ENCODE measurements at regions not wholly inside any gene's neighbourhood (a gene's known extent, or its start where the extent isn't known, plus 50 kb on each side); places are given as distances from the start of the nearest gene placed in this dataset.

GRCh38 chr21:22115746-22116145, 1117.5 kb downstream of the NCAM2 start:
- no peak for TF ChIP-seq CTCF (IDR thresholded peaks at IDR 0.05; ENCODE audit: insufficient read depth, low read length, poor library complexity, severe bottlenecking)
- TF ChIP-seq EZH2phosphoT487 (conservative IDR thresholded peaks at IDR 0.05; ENCODE audit: low read length): no peak
- Histone ChIP-seq H3K9ac (ENCODE audit: low read length) (no peak overlapping the region), H3K79me2 (ENCODE audit: insufficient read depth, low read length) (no peaks in the 10 kb centered on the region), H3K36me3 (ENCODE audit: low read length) (no peaks in the 10 kb centered on the region), H3K4me3 (ENCODE audit: insufficient read depth, low read length, poor library complexity, severe bottlenecking) (no peak overlapping the region), H3K4me2 (ENCODE audit: low read depth, low read length, poor library complexity, severe bottlenecking) (no peak overlapping the region), H4K20me1 (ENCODE audit: low read depth, low read length) (no peaks in the 10 kb centered on the region), H2AFZ (ENCODE audit: low read depth, low read length, severe bottlenecking) (no peak overlapping the region), H3K27me3 (ENCODE audit: low read length) (no peaks in the 10 kb centered on the region), H3K9me2 (replicated peaks; ENCODE audit: insufficient read depth, low read length) (no peaks in the 10 kb centered on the region), H3K9me3 (ENCODE audit: insufficient read depth, low read length) (no peaks in the 10 kb centered on the region), H3F3A (ENCODE audit: insufficient read depth) (no peaks in the 10 kb centered on the region), H3K27ac (ENCODE audit: low read depth, low read length) (no peak overlapping the region)

- Histone ChIP-seq H3K36me3 (ENCODE audit: low read length) (no peaks in the 10 kb centered on the region), H3K27me3 (ENCODE audit: low read length) (no peaks in the 10 kb centered on the region), H3K79me2 (ENCODE audit: insufficient read depth, low read length) (no peaks in the 10 kb centered on the region), H3K27ac (ENCODE audit: low read depth, low read length) (no peak overlapping the region), H3K4me3 (ENCODE audit: insufficient read depth, low read length, poor library complexity, severe bottlenecking) (no peak overlapping the region), H3K9me2 (replicated peaks; ENCODE audit: insufficient read depth, low read length) (no peaks in the 10 kb centered on the region), H3K9me3 (ENCODE audit: insufficient read depth, low read length) (no peaks in the 10 kb centered on the region), H4K20me1 (ENCODE audit: low read depth, low read length) (no peaks in the 10 kb centered on the region), H3K9ac (ENCODE audit: low read length) (no peak overlapping the region), H3K4me2 (ENCODE audit: low read depth, low read length, poor library complexity, severe bottlenecking) (no peak overlapping the region), H3F3A (ENCODE audit: insufficient read depth) (no peaks in the 10 kb centered on the region), H2AFZ (ENCODE audit: low read depth, low read length, severe bottlenecking) (no peak overlapping the region)
- no peak for TF ChIP-seq EZH2phosphoT487 (conservative IDR thresholded peaks at IDR 0.05; ENCODE audit: low read length)
- peak; percentile 37 for TF ChIP-seq CTCF (IDR thresholded peaks at IDR 0.05; ENCODE audit: insufficient read depth, low read length, poor library complexity, severe bottlenecking)
Measured at GRCh38 chr21:22120616-22121266, 1122.5 kb downstream of the NCAM2 start.

GRCh38 chr21:22125581-22125980, 1127.4 kb downstream of the NCAM2 start:
- Histone ChIP-seq H3K4me2 (ENCODE audit: low read depth, low read length, poor library complexity, severe bottlenecking) (no peak overlapping the region), H3K27ac (ENCODE audit: low read depth, low read length) (no peak overlapping the region), H3K36me3 (ENCODE audit: low read length) (no peaks in the 10 kb centered on the region), H4K20me1 (ENCODE audit: low read depth, low read length) (no peaks in the 10 kb centered on the region), H3K4me3 (ENCODE audit: insufficient read depth, low read length, poor library complexity, severe bottlenecking) (no peak overlapping the region), H3K9me2 (replicated peaks; ENCODE audit: insufficient read depth, low read length) (no peaks in the 10 kb centered on the region), H3K9ac (ENCODE audit: low read length) (no peak overlapping the region), H2AFZ (ENCODE audit: low read depth, low read length, severe bottlenecking) (no peak overlapping the region), H3F3A (ENCODE audit: insufficient read depth) (no peaks in the 10 kb centered on the region), H3K79me2 (ENCODE audit: insufficient read depth, low read length) (no peaks in the 10 kb centered on the region), H3K27me3 (ENCODE audit: low read length) (no peaks in the 10 kb centered on the region), H3K9me3 (ENCODE audit: insufficient read depth, low read length) (no peaks in the 10 kb centered on the region)
- no peak for TF ChIP-seq CTCF (IDR thresholded peaks at IDR 0.05; ENCODE audit: insufficient read depth, low read length, poor library complexity, severe bottlenecking)
- TF ChIP-seq EZH2phosphoT487 (conservative IDR thresholded peaks at IDR 0.05; ENCODE audit: low read length): no peak
